RWPE1 (cell line): ENCODE measurements at regions not wholly inside any gene's neighbourhood (a gene's known extent, or its start where the extent isn't known, plus 50 kb on each side); places are given as distances from the start of the nearest gene placed in this dataset.

Experiments used
- CTCF ChIA-PET: fragments of 350-600 bp; sonication (Branson Sonifier 250); formaldehyde crosslinking; extraction: SDS; loops from one replicate; lab custom pipeline; 2021; lab: Yijun Ruan, JAX
- POLR2A ChIA-PET: fragments of 400-600 bp; formaldehyde crosslinking; extraction: SDS; loops from one replicate; lab custom pipeline; 2020; ENCODE audit warnings: antibody characterized with exemption; ENCODE audit not compliant: low non-redundant PET; lab: Yijun Ruan, JAX
- DNase-seq: peaks from one replicate; pipeline ENCODE4 v3.0.0; 2012; ENCODE audit warnings: low spot score
- H3K27ac ChIP-seq: fragments of 450-650 bp; 2 replicates; pipeline ENCODE4 v1.5.1; 2017
- CTCF ChIP-seq: fragments of 450-650 bp; conservative IDR thresholded peaks from 2 replicates; pipeline ENCODE4 v1.5.1; 2017; ENCODE audit warnings: low read depth, mild to moderate bottlenecking

- ChIA-PET CTCF (interaction anchor here (0.7 kb wide), 1 partner anchor 26 kb away, joined by 3 read pairs; no protein-coding TSS in a partner anchor), POLR2A (no interaction called here)
- no peak overlapping the region for H3K27ac ChIP-seq
- no peak for TF ChIP-seq CTCF
- no peak for DNase-seq
Measured at GRCh38 chr3:22098021-22098420, 347.0 kb upstream of the ZNF385D start.

DNA sequence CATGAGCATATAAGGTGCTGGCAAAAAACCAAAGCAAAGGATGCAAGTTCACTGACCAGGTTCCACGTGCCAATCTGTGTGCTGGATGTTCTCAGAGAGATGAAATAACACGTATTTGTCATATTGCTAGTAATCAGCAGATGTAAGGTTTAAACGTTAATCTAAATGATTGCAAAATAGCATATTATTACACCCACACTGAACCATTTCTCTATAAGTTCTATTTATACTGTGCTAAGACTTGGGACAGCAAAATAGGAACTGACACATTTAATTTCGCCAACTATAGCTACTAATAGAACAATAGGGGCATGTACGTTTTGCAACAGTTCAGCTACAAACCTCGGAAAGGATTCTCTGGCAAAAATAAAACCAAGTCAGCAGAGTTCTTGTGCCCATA is 350.3 kb upstream of the ZNF385D start:
- ChIA-PET CTCF (no interaction called here), POLR2A (no interaction called here)
- no peak overlapping the region for H3K27ac ChIP-seq
- no peak for DNase-seq
- no peak for TF ChIP-seq CTCF

GRCh38 chr3:22101811-22102210 is 350.8 kb upstream of the ZNF385D start:
- DNase-seq = no peak
- TF ChIP-seq CTCF = no peak
- H3K27ac ChIP-seq = no peak overlapping the region
- POLR2A ChIA-PET = no interaction called here
- CTCF ChIA-PET = no interaction called here

- ChIA-PET CTCF (no interaction called here), POLR2A (no interaction called here)
- no peak for TF ChIP-seq CTCF
- no peak for DNase-seq
- no peak overlapping the region for H3K27ac ChIP-seq
Measured at GRCh38 chr3:22103423-22103822, 352.4 kb upstream of the ZNF385D start.

- ChIA-PET CTCF (no interaction called here), POLR2A (no interaction called here)
- no peak for DNase-seq
- no peak overlapping the region for H3K27ac ChIP-seq
- TF ChIP-seq CTCF = no peak
Measured at GRCh38 chr3:22106213-22106896, 355.3 kb upstream of the ZNF385D start.

DNA sequence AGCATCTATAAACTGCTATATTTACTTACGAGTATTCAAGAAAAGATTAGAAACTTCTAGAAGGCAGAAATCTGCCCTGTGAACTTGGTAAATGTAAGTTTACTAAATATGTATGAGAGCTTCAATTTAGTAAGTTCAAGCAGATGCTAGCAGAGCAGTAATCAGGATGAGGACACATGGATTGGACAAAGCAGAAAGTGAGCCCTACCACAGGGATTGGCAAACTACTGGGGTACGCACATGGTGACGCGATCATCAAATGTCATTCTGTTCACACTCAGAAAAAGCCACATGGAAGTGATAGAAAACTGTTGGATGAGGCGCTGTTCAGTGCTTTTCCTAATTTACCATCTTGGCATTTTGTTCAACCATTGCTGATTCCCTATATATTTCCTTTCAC is 360.2 kb upstream of the ZNF385D start:
- DNase-seq = no peak
- CTCF ChIA-PET = no interaction called here
- H3K27ac ChIP-seq = no peak overlapping the region
- POLR2A ChIA-PET = no interaction called here
- no peak for TF ChIP-seq CTCF
